NCI-H1105 treated with DMSO at 0.1 percent for 48 hours (cell line): ENCODE measurements at regions not wholly inside any gene's neighbourhood (a gene's known extent, or its start where the extent isn't known, plus 50 kb on each side); places are given as distances from the start of the nearest gene placed in this dataset.

ENCODE experiments used
- DNase-seq: peaks from one replicate; lab custom pipeline; 2025; lab: John Stamatoyannopoulos, UW

DNA sequence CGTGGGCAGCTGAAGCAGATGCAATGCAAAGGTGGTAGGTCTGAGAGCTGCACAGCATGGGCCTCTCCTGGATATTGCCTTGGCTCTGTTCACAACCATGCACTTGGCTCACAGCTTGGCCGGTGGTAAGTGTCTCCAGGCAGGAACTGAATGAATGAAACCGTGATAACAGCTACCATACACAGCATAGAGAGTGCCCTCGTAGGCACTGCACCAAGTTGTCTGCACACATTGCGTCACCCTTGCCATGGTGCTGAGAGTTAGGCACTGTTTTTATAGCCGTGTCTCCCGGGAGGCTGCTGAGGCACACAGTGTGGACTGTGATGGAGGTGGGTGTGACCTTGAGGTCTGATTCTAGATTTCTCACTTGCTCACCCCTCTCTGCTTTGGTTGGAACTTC is 157.6 kb upstream of the VASH1 start:
- DNase-seq = no peak

- DNase-seq = no peak
Measured at GRCh38 chr14:76607510-76607909, 153.8 kb upstream of the VASH1 start.

DNA sequence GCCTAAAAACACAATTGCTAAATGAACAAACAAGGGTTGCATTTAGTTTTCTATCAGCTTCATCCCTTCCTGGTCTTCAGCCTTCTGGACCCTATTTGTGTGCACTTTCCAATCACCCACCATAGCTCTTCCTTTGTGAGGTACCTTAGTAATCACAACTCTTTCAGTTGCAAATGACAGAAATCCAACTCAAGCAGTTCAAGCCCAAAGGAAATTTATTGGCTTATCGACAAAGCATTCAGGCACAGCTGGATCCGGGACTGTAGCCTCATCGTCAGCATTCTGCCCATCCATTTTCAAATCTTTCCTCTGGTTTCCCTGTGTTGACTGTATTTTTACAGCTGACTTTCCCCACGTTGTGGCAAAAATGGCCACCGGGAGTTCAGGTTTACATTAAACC is 148.6 kb upstream of the VASH1 start:
- DNase-seq = no peak

DNA sequence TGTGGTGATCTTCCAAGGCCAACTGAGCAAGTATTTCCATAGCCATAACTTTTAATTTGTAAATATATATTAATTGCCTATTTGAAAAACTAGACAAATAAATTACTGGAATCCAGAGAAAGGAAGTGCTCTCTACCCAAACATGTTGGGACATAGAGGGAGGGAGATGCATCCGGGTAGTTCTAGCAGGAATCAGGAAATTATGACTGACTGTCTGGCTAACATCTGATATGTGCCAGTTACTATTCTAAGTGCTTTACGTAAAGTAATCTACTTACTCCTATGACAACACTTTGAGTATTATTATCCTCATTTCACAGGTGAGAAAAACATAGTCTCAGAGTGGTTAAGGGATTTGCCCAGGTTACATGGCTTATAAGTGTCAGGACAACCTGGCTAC is 147.7 kb upstream of the VASH1 start:
- DNase-seq = no peak

- no peak for DNase-seq
Measured at GRCh38 chr14:76615331-76615730, 145.9 kb upstream of the VASH1 start.

GRCh38 chr14:76617440-76617839 is 143.8 kb upstream of the VASH1 start:
- no peak for DNase-seq

DNA sequence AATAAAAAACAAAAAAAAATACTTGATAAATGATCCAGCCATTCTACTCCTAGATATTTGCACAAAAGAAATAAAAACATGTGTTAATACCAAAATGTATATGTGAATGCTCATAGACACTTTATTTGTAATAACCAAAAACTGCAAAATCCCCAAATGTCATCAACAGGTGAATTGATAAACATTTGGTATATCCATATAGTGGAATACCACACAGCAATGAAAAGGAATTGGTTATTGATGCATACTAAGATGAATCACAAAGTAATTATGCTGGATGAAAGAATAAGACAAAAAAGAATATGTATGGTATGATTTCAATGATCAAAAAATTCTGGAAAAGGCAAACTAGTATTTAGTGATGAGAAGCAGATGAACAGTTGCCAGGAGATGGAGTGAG is 124.7 kb upstream of the VASH1 start:
- no peak for DNase-seq

- DNase-seq = no peak
Measured at GRCh38 chr14:76638841-76639240, 122.4 kb upstream of the VASH1 start.

GRCh38 chr14:76639606-76640229 is 121.5 kb upstream of the VASH1 start:
- no peak for DNase-seq

GRCh38 chr14:76640923-76641395 is 120.3 kb upstream of the VASH1 start:
- DNase-seq = peak; percentile 19

GRCh38 chr14:76641541-76641940 is 119.7 kb upstream of the VASH1 start:
- DNase-seq = no peak

DNA sequence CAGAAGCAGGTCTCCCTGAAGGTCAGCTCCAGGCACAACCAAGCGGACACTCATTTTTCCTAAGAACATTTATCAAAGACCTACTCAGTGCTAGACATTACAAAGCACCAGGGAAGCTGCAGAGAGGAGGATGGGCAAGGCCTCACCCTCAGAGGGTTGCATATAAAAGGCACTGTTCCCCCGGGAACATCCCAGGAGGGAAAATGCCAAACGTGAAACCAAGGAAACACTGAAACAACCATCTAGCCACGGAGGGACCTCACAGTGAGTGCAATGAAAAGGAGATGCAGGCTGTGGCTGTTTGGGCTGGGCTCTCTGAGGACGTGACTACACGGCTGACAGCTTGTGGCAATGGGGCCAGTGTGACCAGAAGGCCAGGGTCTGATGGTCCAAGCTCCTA is 117.4 kb upstream of the VASH1 start:
- no peak for DNase-seq

- peak; percentile 43 for DNase-seq
Measured at GRCh38 chr14:76644855-76645518, 116.3 kb upstream of the VASH1 start.

DNA sequence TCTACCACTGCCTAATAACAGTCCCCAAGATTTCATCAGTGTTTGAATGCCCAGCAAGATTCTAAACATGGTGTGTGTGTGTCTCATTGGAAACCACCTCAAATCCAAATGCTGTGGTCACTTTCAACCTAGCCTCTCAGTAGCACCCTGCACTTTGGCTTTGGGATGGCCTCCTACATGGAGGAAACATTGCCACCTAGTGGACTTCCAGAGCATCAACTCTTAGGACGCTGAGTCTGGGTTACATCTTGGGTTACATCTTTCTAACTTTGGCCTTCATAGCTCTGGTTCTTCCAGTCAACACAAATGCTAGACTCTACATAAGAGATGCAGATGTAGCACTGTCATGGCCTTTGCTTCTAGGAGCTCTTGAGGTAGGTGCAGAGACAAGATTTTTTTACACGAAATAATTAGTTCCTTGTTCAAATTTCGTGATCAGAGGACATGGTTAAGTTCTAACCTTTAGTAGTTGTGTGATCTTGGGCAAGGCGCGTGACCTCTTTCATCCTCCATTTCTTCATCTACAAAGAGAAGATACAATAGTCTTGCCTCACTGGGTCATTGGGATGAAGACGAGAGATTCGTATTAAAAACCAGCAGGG is 113.5 kb upstream of the VASH1 start:
- DNase-seq = peak; percentile 78

DNA sequence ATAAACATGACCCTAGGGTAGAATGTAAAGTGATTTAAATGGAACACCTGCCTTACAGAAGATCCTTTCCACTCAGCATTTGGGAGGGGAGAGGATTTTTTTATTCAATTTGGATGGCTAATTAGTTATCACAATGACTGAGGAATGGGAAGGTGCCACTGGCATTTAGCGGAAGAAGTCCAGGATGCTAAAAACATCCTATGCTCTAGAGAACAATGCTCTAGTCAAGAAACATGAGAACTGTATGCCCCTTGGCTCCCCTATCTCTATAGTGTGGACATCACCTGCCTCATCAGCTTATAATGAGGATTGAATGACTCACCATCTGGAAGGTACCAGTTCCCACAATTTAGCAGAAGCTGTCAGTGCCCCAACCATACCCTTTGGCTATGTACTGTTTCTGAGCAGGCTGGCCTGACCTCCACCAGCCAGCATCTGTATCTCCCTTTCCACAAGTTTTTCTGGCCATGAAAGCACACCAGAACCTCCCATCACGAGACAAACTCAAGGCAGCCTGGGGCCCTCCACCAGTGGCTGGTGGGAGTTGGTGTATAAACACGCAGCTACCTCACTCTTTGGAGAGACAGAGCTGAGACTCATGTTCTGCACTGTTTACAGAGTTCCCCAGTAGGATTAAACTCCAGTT is 109.7 kb upstream of the VASH1 start:
- no peak for DNase-seq

DNA sequence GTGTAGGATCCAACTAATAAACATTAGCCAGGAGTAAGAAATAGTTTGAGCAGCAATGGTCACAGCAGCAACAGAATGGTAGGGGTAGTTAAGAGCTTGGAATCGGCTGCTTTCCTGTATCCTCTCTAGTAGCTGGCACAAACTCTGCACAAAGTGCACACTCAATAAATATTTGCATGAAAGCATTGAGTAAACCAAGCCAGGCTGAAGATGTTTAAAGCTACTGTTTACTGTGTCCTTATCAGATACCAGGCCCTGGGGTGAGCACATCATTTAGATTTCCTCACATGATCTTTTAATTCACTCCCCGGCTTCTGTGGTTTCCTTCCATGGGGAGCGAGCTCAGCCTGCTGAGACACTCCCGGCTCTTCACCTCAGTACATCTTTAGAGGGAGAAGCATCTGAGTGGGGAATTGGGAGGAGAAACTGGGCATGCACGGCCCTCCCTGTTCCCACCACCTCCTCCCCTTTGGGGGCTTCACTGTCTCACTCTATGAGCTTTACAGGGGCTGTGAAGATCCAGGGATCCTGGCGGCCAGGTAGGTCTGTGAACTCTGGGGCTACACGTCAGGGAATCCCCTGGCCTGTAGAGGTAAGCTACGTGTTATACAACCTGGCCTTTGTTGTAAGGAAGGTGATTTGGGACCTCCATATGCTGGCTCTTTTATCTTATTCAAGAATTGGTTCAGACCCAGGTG is 107.2 kb upstream of the VASH1 start:
- DNase-seq = no peak

GRCh38 chr14:76654573-76655108 is 106.6 kb upstream of the VASH1 start:
- DNase-seq = no peak

GRCh38 chr14:76655331-76655730 is 105.9 kb upstream of the VASH1 start:
- no peak for DNase-seq

DNA sequence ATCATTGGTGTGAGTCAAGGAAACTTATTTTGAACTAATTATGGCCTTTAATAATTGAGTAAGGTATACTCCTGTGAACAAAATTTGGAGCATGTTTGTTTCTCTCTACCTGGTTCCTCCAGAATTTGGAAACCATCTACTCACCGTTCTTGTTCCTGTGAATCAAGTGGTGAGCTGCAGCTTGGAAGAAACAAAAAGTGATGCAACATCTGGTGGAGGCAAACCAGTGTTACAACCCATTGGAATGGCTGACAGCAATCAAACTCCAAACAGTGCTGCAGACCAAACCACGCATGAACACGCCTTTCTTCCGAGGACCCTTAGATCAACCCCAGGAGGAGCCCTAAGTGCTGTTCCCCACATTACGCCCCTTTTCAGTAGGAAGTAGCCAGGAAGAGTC is 104.7 kb upstream of the VASH1 start:
- DNase-seq = no peak

DNA sequence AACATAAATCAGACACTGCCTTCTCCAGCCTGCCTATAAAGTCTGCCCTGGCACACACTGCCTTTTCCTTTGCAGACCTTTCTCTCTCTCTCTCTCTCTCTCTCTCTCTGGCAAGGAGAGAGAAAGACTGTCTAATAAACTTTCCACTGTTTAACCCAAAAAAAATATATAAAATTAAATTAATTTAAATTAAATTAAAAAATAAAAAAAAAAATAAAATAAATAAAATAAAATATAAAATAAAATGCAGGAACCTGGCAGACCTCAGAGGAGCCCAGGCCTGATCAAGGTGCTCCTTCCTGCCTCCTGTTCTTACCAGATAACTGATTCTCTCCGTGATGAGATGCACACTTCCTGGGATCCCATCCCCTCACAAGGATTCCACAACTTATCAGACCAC is 103.9 kb upstream of the VASH1 start:
- no peak for DNase-seq

DNA sequence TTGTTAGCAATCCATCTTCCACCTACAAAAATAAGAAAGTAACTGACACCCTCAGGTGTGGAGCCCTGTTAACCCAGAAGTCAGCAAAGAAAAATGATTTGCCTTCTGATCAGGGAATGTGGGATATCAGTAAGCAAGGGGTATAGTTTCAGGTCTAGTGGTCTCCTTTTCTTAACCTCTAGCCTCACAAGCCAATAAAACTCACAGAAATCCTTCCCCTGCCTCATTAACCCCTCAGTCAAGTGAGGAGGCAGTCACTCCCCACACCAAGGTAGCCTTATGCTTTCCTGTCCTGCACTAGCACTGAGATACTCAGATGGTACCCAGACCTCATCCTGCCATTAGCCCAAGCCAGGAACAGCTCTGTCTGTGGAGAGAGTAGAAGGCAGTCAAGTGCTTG is 103.4 kb upstream of the VASH1 start:
- no peak for DNase-seq

- DNase-seq = no peak
Measured at GRCh38 chr14:76662580-76662979, 98.7 kb upstream of the VASH1 start.
